ENCODE measurements at regions not wholly inside any gene's neighbourhood (a gene's known extent, or its start where the extent isn't known, plus 50 kb on each side); places are given as distances from the start of the nearest gene placed in this dataset.
"Not testable (repeated sequence)": the region's sequence is repeated elsewhere in the genome, so short reads cannot be mapped to it uniquely, and the experiment has no call there.

DNA sequence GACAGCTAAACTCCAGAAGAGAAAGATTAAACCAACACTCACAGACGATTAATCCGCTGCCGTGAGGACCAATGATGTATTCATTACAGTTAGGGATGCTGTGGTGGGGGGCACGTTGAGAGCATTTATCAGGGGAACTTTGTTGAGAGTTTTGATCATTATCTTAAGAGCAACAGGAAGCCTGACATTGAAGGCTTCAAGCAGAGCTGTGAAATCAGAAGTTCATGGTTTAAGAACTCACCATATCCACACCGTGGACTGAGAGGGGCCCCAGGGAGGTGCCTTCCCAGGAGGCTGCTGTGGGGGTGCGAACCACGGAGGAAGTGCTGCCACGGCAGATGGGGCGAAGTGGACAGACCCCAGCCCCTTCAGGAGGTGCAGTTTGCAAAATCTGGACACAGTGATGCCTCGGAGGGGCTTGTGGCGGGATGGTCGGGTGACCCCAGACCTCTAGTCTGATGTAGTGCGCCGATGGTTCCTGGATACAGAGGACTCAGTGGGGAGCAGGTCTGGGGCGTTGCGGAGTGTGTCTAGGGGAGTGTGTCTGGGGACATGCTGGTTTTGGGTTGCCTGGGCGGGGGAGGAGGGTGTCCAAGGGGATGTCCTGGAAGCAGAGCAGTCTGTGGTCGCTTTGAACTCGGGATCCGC lies 73.0 kb downstream of the DIO3 start:
- no peak for DNase-seq (ENCODE audit: low read depth in 4 of 4, low spot score in 2 of 4)

DNA sequence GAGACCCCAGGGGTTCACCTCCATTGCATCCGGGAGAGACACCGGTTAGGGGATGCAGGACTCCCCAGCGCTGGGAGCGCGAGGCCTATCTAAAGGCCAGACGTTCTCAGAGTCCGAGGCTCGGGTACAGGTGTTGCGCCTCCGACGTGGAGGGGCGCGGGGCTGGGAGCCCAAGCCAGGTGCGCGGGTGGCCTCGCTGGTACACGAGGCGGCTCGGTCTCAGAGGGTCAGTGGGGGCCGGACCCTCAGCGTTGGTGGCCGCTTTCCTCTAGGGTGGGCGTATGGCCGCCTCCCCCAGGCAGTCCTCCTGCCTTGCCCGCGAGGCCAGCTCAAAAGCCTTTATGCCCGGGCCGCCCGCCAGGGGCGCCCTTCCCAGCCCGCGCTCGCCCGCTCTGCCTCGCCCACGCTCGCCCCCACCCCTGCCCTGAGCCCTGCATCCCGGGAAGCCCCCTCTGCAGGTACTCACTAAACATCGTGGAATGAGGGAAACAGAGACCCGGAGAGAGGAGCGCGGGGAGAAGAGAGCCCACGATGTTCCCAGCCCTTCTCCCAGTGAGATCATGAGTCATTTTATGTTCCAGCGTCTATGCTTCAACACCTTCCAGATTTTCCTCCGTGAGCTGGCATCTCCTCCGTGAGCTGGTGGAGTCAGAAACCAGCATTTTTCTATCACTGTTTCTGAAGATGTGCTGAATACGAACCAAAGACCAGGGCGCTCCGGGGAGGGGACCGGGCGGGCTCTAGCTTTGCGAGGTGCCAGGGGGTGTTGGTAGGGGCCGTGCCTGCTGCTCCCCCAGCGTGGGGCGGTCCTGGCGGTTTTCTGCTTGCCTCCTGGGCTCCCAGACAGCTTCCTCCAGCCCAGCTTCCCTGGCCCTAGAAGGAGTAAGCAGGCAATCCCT lies 73.8 kb downstream of the DIO3 start:
- DNase-seq (ENCODE audit: low read depth in 4 of 4, low spot score in 2 of 4): no peak

DNA sequence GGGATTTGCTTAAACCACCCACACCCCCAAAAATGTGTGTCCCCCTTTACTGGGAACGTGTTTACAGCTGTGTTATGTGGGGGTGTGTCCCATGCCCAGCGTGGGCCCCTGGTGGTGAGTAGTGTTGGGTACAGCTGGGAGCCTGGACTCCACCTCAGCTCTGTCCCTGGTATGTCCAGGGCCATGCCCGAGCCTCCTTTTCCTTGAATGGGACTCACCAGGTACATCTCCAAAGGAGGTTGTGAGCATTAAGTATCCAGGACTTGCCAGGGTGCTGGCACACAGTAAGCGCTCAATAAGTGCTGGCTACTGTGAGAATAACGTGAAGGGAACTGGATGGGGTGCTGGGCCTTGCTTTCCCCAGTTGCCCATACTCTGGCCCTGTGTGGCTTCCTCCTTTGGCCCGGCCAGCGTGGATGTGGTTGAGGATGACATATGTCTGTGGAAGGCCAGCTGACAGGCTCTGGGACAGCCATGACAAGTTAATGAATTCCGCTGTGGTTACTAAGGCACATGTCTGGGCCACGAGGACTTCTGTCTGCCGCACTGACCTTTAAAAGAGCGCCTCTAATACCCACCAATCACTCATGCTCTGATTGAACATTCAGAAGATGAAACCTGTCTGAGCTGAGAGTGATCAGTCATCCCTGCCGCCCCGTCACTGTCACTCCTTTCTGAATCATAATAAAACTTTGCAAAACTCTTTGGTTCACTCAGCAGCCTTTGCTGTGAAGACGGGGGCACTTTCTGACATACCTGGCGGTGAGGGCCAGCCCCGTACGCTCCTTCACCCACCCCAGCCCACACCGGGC lies 74.7 kb downstream of the DIO3 start:
- no peak for DNase-seq (ENCODE audit: low read depth in 4 of 4, low spot score in 2 of 4)

DNA sequence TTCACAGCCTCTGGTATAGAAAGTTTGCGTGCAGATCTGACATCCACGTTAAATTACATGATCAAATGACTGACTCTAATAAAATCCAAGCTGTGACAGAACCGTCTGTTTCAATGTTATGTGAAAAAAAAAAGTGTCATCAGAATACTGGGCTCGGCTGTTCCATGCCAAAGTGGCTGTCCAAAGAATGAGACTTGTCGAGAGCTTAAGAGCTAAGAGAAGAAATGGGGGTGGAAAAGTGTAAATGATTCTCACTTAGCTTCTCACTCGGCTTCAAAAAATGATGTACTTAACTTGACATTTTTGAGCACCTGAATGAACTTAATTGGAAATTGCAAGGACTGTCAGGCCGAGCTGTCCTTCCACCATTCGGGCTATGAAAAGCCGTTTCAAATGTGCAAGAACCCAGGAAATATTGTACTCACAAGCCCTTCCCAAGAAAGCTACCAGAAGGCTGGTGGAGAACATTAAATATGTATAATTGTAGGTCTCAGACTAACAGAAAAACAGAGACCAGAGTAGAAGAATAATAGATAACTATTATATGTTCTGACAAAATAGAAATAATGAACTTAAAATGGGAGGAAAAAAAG lies 78.0 kb downstream of the DIO3 start:
- no peak for DNase-seq (ENCODE audit: low read depth in 4 of 4, low spot score in 2 of 4)

DNA sequence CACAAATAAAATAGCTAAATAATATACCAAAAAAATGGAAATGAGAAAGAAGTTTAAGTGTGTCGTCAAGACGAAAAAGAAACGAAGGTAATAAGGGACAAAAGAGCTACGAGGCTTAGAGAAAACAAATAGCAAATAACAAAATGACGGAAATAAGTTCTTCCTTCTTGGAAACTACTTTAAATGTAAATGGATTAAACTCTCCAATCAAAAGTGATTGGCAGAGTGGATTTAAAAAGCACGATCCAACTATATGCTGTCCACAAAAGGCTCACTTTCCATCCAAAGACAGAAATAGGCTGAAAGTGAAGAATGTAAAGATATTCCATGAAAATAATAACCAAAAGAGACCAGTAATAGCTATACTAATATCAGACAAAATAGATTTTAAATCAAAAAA lies 82.4 kb downstream of the DIO3 start:
- no peak for DNase-seq (ENCODE audit: low read depth in 4 of 4, low spot score in 2 of 4)

DNA sequence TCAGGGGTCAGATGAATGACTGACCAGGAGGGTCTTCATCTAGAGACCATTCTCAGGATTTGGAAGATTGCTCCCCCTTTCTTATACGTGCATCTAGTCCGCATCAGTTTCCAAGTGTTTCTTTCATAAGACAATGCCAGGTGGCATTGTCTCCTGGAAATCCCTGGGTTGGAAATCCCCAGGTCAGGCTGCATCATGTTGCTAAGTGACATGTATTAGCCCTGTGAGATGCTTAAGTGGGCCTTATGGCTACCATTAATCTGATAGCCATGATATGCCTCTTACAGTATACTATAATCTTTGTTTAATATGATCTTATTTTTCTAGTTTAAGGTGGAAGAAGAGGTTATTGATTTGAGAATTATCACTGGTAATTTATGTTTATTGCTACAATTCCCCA lies 92.8 kb downstream of the DIO3 start:
- DNase-seq (ENCODE audit: low read depth in 4 of 4, low spot score in 2 of 4): no peak

DNA sequence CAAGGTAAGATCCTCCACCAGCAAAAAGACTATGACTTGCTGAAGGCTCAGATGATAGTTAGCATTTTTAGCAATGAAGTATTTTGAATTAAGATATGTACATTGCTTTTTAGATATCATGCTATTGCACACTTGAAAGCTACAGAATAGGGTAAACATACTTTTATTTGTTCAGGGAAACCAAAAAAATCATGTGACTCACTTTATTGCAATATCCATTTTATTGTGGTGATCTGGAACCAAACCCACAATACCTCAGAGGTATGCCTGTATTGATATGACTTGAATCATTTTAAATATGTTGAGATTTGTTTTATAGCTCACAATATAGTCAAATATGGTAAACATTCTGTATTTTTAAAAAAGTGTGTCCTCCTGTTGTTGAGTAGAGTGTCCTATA lies 96.1 kb downstream of the DIO3 start:
- no peak for DNase-seq (ENCODE audit: low read depth in 4 of 4, low spot score in 2 of 4)

DNA sequence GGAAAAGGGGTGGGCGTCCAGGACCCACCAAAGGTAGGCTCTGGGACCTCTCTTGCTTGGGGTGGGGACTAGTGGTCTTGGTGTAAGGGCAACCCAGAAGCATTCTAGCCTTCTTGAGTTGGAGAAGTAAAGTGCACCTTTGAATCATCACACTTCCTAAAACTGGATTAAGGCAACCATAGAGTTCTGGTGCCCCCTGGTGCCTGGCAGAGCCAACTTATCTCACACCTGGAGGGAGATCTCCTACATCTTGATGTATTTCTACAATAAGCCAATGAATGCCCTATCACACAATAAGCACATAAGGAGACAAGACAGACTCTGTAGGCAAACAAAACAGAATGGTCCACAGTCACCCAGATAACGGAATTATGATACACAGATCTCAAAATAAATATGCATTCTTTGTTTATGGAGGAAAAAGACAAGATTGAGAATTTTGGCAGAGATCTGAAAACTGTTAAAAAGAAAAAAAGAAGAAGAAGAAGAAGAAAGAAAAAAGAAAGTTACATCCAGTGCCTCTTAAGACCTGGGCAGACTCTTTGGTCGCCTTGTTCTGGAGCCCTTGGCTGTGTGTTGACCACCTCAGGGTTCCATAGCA lies 95.9 kb upstream of the PPP2R5C start:
- DNase-seq (ENCODE audit: low read depth in 4 of 4, low spot score in 2 of 4): peak; percentile 3 to 38 (median 6)

DNA sequence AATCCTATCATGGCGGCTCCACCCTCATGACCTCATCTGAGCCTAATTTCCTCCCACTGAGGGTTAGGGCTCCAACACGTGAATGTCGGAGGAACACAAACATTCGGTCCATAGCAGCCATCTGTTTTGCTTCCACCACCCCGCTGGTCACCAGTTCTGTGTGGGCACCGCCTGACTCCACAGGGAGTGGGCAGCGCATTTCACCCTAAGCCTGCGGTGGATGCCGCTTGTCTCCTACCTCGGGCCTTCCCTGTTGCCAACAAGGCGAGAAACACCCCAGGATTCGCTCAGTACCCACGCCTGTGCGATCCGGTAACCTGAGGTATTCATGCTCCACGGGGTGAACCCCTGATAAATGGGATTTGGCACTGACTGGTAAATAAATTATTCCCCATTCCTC lies 95.2 kb upstream of the PPP2R5C start:
- no peak for DNase-seq (ENCODE audit: low read depth in 4 of 4, low spot score in 2 of 4)

DNA sequence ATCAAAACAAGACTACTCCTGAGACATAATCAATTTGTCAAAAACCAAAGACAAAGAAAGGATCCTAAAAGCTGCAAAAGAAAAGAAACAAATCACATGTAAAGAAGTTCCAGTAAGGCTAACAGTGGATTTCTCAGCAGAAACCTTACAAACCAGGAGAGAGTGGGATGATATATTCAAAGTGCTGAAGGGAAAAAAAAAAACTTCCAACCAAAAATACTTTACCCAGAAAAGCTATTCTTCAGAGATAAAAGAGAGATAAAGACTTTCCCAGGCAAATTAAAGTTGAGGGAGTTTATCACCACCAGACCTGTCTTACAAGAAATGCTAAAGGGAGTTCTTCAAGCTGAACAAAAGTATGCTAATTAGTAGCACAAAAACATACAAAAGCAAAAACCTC lies 91.9 kb upstream of the PPP2R5C start:
- DNase-seq (ENCODE audit: low read depth in 4 of 4, low spot score in 2 of 4): no peak

DNA sequence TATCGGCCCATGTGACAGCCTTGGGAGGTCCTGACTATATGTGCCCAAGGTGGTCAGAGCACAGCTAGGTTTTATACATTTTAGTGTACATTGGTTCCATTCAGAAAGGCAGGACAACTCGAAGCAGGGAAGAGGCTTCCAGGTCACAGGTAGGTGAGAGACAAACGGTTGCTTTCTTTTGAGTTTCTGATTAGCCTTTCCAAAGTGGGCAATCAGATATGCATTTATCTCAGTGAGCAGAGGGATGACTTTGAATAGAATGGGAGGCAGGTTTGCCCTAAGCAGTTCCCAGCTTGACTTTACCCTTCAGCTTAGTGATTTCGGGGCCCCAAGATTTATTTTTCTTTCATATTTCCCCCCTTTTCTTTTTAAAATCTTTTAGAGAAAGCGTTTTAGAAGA lies 87.6 kb upstream of the PPP2R5C start:
- DNase-seq (ENCODE audit: low read depth in 4 of 4, low spot score in 2 of 4): no peak

DNA sequence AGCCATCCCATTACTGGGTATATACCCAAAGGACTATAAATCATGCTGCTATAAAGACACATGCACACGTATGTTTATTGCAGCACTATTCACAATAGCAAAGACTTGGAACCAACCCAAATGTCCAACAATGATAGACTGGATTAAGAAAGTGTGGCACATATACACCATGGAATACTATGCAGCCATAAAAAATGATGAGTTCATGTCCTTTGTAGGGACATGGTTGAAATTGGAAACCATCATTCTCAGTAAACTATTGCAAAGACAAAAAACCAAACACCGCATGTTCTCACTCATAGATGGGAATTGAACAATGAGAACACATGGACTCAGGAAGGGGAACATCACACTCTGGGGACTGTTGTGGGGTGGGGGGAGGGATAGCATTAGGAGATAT lies 85.7 kb upstream of the PPP2R5C start:
- DNase-seq (ENCODE audit: low read depth in 4 of 4, low spot score in 2 of 4): not testable (repeated sequence)

DNA sequence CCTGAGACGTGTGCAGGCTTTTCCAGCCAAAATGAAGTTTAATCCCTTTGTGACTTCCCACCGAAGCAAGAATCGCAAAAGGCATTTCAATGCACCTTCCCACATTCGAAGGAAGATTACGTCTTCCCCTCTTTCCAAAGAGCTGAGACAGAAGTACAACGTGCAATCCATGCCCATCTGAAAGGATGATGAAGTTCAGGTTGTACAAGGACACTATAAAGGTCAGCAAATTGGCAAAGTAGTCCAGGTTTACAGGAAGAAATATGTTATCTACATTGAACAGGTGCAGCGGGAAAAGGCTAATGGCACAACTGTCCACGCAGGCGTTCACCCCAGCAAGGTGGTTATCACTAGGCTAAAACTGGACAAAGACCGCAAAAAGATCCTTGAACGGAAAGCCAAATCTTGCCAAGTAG lies 83.6 kb upstream of the PPP2R5C start:
- not testable (repeated sequence) for DNase-seq (ENCODE audit: low read depth in 4 of 4, low spot score in 2 of 4)

DNA sequence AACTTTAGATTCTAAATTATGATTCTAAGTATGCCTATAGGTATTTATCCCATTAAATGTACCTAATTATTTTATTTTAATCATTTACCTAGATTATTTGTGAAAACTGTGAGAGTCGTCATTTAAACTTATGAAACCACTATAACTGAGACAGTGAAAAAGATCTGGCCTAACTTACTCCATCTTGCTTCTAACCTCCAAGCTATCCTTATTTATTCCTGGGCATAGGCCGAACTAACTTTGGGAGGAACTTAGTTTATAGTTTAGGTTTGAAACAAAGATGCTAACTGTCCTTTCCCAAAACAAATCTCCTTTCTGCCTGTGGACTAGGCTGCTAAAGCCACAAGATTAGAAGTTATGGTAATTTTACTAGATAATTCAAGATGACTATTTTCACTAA lies 79.7 kb upstream of the PPP2R5C start:
- DNase-seq (ENCODE audit: low read depth in 4 of 4, low spot score in 2 of 4): no peak

DNA sequence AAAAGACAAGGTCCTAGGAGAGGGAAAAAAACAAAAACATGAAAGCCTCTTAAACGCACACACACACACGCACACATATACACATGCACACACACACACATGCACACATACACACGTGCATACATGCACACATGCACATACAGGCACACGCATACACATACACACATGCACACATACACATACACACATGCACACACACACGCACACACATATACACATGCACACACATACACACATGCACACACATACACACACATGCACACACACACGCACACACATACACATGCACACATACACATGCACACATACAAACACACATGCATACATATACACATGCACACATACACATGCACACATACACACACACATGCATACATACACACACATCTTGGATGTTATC lies 78.1 kb upstream of the PPP2R5C start:
- no peak for DNase-seq (ENCODE audit: low read depth in 4 of 4, low spot score in 2 of 4)

DNA sequence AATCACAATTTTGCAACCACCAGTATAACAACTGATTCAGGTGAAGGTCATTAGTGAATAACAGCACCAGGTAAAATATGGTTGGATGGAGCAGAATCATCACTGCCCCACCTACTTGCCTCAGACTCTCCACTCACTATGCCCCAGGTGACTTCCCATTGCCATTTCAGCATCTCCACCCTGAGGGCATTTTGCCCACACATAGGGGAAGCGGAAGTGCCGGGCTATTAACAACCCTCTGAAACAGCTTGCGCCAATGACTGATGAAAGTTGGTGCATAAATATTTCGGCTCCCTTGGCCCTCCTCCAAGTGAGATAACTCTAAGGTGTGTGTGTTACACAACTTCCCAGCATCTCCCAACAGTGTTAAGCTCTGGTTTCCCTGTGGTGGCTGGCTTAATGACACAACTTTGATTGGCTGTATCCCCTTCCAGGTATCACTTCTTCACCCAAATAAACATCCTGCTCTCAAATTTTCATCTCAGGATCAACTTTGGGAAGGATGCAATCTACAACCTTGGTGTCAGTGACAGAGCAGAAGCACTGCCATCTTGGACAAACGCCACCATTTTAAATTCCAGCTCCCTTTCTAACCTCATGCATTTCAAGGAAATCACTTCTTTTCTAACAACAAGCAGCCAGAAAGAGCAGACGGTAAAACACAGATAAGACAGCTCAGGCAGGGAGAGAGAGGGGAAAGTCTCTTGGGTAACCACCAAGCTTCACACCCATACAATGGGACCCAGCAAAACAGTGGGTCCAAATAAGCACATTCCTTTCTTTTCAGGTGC lies 73.6 kb upstream of the PPP2R5C start:
- DNase-seq (ENCODE audit: low read depth in 4 of 4, low spot score in 2 of 4): no peak

DNA sequence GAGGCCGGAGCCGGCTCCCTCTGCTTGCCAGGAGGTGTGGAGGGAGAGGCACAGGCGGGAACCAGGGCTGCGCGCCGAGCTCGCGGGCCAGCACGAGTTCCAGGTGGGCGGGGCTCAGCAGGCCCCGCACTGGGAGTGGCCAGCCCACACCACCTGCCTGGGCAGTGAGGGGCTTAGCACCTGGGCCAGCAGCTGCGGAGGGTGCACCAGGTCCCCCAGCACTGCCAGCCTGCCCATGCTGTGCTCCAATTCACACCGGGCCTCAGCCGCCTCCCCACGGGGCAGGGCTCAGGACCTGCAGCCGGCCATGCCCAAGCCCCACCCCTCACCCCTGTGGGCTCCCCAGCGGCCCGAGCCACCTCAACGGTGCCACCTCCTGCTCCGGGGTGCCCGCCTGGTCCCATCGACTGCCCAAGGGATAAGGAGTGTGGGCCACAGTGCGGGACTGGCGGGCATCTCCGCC lies 72.4 kb upstream of the PPP2R5C start:
- no peak for DNase-seq (ENCODE audit: low read depth in 4 of 4, low spot score in 2 of 4)

DNA sequence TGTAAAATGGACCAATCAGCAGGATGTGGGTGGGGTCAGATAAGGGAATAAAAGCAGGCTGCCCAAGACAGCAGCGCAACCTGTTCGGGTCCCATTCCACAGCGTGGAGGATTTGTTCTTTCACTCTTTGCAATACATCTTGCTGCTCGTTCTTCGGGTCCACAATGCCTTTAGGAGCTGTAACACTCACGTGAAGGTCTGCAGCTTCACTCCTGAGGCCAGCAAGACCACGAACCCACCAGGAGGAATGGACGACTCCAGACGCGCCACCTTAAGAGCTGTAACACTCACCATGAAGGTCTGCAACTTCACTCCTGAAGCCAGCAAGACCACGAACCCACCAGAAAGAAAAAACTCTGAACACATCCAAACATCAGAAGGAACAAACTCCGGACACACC lies 71.5 kb upstream of the PPP2R5C start:
- DNase-seq (ENCODE audit: low read depth in 4 of 4, low spot score in 2 of 4): not testable (repeated sequence)

DNA sequence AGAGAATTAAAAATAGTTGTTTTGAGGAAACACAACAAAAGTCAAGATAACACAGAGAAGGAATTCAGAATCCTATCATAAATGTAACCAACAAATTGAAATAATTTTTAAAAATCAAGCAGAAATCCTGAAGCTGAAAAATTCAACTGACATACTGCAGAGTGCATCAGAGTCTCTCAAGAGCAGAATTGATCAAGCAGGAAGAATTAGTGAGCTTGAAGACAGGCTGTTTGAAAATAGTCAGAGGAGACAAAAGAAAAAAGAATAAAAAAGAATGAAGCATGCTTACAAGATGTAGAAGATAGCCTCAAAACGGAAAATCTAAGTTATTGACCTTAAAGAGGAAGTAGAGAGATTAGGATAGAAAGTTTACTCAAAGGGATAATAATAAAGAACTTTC lies 65.8 kb upstream of the PPP2R5C start:
- no peak for DNase-seq (ENCODE audit: low read depth in 4 of 4, low spot score in 2 of 4)

DNA sequence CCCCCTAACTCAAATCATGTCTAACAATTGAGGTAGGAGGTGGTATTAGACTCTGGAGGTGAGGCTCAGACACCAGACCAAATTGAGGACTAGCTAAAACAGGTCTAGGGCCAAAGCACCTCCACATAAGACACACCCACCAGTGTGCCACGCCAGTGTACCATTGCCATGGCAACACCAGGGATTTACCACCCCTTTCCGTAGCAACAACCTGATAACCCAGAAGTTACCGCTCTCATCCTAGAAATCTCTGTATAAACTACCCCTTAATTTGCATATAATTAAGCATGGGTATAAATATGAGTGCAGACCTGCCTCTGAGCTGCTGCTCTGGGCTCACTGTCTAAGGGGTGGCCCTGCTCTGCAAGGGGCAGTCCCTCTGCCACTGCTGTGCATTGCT lies 57.4 kb upstream of the PPP2R5C start:
- no peak for DNase-seq (ENCODE audit: low read depth in 4 of 4, low spot score in 2 of 4)

All from left renal cortex interstitium (tissue), 4 donors.